Activated T-helper 17 cell treated with anti-CD3 and anti-CD28 coated beads, Interleukin-2, amount 50 U/mL, for 72 hours (primary cell): ENCODE measurements at regions not wholly inside any gene's neighbourhood (a gene's known extent, or its start where the extent isn't known, plus 50 kb on each side); places are given as distances from the start of the nearest gene placed in this dataset.
"Not testable (repeated sequence)": the region's sequence is repeated elsewhere in the genome, so short reads cannot be mapped to it uniquely, and the experiment has no call there.

ENCODE experiments used
- ATAC-seq: fragments of 150-1000 bp; cut with Tn5 transposase; replicated peaks from 2 replicates; pipeline ENCODE4 v1.10.0; 2021; ENCODE audit warnings: mild to moderate bottlenecking, moderate library complexity
- H3K27ac Mint-ChIP-seq: one replicate; pipeline ENCODE4 v1.8.0; 2022; ENCODE audit warnings: mixed read lengths
- H3K27me3 Mint-ChIP-seq: one replicate; pipeline ENCODE4 v1.8.0; 2022; ENCODE audit warnings: mixed read lengths
- H3K36me3 Mint-ChIP-seq: one replicate; pipeline ENCODE4 v1.8.0; 2022; ENCODE audit warnings: low read depth, mild to moderate bottlenecking, mixed read lengths
- H3K4me1 Mint-ChIP-seq: one replicate; pipeline ENCODE4 v1.8.0; 2022; ENCODE audit warnings: mixed read lengths
- H3K4me3 Mint-ChIP-seq: one replicate; pipeline ENCODE4 v1.8.0; 2022; ENCODE audit warnings: mild to moderate bottlenecking, mixed read lengths
- H3K9me3 Mint-ChIP-seq: one replicate; pipeline ENCODE4 v1.8.0; 2022; ENCODE audit warnings: mixed read lengths

DNA sequence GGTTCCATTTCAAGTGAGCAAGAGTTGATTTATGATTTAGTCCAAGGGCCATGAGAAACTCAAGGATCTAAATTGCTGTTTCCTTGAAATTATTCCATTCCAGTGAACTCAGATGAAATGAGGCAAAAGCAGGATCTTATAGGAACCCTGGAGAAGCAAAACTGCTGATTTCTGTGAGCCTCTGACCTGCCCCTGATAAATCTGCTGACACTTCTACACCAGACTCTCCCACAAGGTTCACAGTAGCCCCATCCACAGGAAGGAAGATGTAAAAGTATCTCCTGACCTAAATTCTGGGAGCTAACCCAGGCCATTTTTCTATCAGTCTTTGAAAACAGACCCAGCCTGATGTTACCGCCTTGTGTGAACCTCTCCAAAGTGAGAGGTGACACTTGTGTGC lies 987.6 kb upstream of the AUTS2 start:
- Mint-ChIP-seq H3K27ac (no peak overlapping the region), H3K4me1 (no peaks in the 10 kb centered on the region), H3K36me3 (no peaks in the 10 kb centered on the region), H3K4me3 (no peak overlapping the region), H3K9me3 (peaks cover 45% of the 10 kb centered on the region), H3K27me3 (no peaks in the 10 kb centered on the region)
- ATAC-seq, result no peak

DNA sequence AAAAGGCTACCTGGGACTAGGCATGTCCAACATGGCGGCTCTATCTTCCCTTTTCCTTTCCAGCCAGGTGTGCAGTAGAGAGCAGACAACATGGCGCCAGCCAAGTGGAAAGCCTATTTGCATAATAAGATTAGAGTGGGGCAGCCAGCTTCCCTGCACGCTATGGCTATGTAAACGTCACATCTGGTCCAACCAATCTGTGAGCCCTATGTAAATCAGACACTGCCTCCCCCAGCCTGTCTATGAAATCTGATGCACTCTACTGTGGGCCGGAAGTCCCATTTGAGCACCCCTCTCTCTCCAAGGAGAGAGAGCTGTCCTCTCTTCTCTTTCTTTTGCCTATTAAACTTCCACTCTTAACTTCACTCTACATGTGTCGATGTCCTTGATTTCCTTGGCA lies 984.9 kb upstream of the AUTS2 start:
- H3K36me3 Mint-ChIP-seq, result no peaks in the 10 kb centered on the region
- ATAC-seq, result no peak
- no peaks in the 10 kb centered on the region for H3K27me3 Mint-ChIP-seq

DNA sequence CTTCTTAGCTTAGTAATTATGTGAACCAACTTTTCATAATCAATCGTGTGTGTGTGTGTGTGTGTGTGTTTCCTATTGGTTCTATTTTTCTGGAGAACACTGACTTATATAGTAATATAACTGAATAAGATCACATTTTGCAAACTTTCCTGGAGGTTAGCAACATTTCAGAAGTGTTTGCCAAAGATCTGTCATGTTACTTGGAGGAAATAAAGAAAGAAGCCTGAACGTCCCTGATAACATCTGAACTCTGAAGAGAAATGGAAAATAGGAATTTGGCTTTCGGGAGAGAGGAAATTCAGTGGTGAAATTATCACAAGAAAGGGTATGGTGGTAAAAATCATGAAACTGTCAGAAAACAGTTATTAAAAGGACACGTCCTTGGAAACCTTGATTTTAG lies 984.4 kb upstream of the AUTS2 start:
- Mint-ChIP-seq H3K9me3 (peaks cover 41% of the 10 kb centered on the region), H3K4me3 (no peak overlapping the region), H3K4me1 (no peaks in the 10 kb centered on the region), H3K27me3 (no peaks in the 10 kb centered on the region), H3K36me3 (no peaks in the 10 kb centered on the region), H3K27ac (no peak overlapping the region)
- no peak for ATAC-seq

More for the DNA sequence above, 984.9 kb upstream of the AUTS2 start:
- H3K27ac Mint-ChIP-seq, result no peak overlapping the region
- H3K9me3 Mint-ChIP-seq, result peaks cover 41% of the 10 kb centered on the region
- no peaks in the 10 kb centered on the region for H3K4me1 Mint-ChIP-seq
- no peak overlapping the region for H3K4me3 Mint-ChIP-seq

DNA sequence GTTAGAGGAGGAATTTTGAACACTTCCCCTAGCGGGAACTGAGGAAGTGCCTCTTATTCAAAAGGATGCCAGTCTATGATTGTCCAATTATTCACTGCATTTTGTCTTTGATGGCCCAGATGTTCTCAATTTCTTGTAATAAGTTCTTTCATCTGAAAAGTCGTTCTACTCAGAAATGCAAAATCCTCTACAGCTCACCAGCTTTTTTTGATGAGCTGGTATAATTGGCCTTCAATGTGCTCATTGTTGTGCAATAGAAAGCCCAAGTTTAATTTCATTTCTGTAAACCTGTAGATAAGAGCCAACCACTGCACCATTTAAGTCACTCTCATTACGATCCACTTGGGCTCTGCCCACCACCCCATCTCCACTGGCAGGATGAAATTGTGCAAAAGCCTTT lies 978.7 kb upstream of the AUTS2 start:
- no peak overlapping the region for H3K27ac Mint-ChIP-seq
- peaks cover 26% of the 10 kb centered on the region for H3K9me3 Mint-ChIP-seq
- ATAC-seq, result no peak
- H3K27me3 Mint-ChIP-seq, result no peaks in the 10 kb centered on the region
- no peaks in the 10 kb centered on the region for H3K36me3 Mint-ChIP-seq
- no peak overlapping the region for H3K4me3 Mint-ChIP-seq
- H3K4me1 Mint-ChIP-seq, result no peaks in the 10 kb centered on the region

DNA sequence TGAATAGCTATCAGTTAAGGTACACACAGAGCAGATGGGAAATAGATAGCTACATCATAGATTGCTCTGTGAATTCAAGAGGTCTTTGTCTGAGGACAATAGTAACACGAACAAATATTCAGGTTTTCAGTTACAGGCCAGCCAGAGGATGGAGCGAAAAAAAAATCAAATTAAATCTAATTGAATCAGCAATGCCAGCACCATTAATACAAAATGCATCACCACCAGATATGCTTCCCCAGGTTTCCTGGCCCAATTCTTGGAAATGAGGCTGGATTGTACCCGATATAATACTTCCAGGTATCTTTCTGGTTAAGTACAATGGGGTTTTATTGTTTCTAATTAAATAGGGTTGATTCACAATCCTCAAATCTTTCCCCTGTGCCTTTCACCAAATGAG lies 975.8 kb upstream of the AUTS2 start:
- no peaks in the 10 kb centered on the region for H3K36me3 Mint-ChIP-seq
- H3K27ac Mint-ChIP-seq, result no peak overlapping the region
- peaks cover 13% of the 10 kb centered on the region for H3K9me3 Mint-ChIP-seq
- no peak for ATAC-seq
- no peaks in the 10 kb centered on the region for H3K4me1 Mint-ChIP-seq
- no peak overlapping the region for H3K4me3 Mint-ChIP-seq
- no peaks in the 10 kb centered on the region for H3K27me3 Mint-ChIP-seq

DNA sequence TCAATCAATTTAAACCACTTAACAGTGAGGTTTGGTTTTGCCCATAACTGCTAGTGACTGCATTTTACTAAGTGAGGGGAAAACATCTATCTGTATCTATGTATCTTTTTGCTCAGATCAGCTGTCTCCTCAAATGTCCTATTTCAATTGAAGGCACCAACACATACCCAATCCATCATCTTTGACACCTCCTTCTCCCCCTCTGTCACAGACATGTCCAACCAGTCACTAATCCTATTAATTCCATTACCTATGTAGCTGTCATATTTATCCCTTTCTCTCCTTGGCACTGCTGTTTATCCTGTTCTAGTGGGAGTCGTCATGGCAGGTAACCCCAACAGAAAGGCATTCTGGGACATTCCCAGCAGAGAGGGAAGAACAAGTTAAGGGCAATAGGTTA lies 975.2 kb upstream of the AUTS2 start:
- no peak overlapping the region for H3K27ac Mint-ChIP-seq
- H3K36me3 Mint-ChIP-seq, result no peaks in the 10 kb centered on the region
- H3K27me3 Mint-ChIP-seq, result no peaks in the 10 kb centered on the region
- H3K9me3 Mint-ChIP-seq, result peaks cover 13% of the 10 kb centered on the region
- H3K4me3 Mint-ChIP-seq, result no peak overlapping the region
- no peaks in the 10 kb centered on the region for H3K4me1 Mint-ChIP-seq
- no peak for ATAC-seq

DNA sequence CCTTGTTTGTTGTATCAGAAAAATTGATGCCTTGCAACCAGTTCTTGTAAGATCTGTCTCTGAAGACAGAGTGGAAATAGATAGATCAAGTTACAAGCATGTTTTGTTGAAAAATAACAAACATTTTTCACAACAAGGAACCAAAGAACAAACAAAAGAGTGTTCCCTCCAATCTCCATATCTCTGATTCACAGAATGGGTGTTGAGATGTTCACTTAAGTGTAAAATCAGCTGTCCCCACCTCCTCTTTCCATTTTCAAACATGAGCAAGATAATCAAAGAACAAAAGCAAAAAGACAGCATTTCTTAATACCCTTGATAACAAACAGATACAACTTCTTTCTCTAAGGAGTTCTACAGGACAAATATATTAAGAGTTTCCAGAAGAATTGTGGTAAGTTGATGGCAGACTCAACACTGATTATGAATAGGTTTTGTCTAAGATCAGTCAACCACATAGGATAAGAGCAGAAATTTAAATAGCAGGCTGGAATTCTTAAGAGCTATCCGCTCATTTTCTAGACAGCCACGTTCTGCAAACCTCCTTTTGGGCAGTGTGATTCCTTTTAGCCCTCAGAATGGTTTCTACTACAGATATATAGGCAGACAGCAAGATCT lies 970.9 kb upstream of the AUTS2 start:
- Mint-ChIP-seq H3K9me3 (peaks cover 25% of the 10 kb centered on the region), H3K4me1 (no peaks in the 10 kb centered on the region), H3K27me3 (no peaks in the 10 kb centered on the region), H3K36me3 (no peaks in the 10 kb centered on the region), H3K27ac (no peak overlapping the region), H3K4me3 (no peak overlapping the region)
- no peak for ATAC-seq

DNA sequence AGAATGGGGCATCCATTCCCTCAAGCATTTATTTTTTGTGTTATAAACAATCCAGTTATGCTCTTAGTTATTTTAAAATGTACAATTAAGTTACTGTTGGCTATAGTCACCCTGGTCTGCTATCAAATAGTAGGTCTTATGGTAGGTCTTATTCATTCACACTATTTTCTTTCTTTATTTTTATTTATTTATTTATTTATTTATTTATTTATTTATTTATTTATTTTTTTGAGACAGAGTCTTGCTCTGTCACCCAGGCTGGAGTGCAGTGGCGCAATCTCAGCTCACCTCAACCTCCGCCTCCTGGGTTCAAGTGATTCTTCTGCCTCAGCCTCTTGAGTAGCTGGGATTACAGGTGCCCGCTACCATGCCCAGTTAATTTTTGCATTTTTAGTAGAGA lies 967.4 kb upstream of the AUTS2 start:
- not testable (repeated sequence) for ATAC-seq, H3K27ac Mint-ChIP-seq, H3K4me3 Mint-ChIP-seq, H3K4me1 Mint-ChIP-seq, H3K27me3 Mint-ChIP-seq, H3K36me3 Mint-ChIP-seq
- H3K9me3 Mint-ChIP-seq, result peaks cover 24% of the 10 kb centered on the region

DNA sequence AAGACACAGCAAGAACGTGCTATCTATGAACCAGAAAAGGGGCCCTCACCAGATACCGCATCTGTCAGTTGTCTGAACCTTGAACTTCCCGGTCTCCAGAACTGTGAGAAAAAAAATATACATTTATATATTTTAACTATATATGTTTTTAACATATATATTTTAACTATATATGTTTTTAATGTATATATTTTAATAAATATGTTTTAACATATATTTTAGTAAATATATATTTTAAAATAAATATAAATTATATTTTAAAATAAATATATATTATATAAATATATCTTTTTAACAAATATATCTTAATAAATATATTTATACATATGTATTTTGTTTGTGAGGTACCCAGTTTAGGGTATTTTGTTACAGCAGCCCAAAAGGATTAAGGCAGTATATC lies 958.2 kb upstream of the AUTS2 start:
- H3K36me3 Mint-ChIP-seq, result no peaks in the 10 kb centered on the region
- H3K4me1 Mint-ChIP-seq, result no peaks in the 10 kb centered on the region

DNA sequence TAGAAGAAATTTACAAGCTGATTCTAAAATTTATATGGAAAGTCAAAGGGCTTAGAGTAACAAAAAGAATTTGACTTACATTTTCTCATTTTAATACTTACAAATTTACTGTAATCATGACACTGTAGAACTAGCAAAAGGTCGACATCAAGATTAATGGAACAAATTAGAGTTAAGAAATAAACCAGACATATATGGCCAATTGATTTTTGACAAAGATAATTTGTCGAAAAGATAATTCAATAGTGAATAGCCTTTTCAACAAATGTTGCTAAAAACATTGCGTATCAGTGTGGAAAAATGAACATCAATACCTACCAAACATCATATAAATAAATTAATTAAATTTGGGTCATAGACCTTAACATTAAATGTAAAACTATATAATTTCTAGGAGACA lies 955.5 kb upstream of the AUTS2 start:
- peaks cover 10% of the 10 kb centered on the region for H3K9me3 Mint-ChIP-seq
- no peak overlapping the region for H3K27ac Mint-ChIP-seq
- H3K36me3 Mint-ChIP-seq, result no peaks in the 10 kb centered on the region
- no peak overlapping the region for H3K4me3 Mint-ChIP-seq
- H3K27me3 Mint-ChIP-seq, result no peaks in the 10 kb centered on the region
- H3K4me1 Mint-ChIP-seq, result no peaks in the 10 kb centered on the region
- no peak for ATAC-seq

More for the DNA sequence above, 958.2 kb upstream of the AUTS2 start:
- Mint-ChIP-seq H3K4me3 (no peak overlapping the region), H3K27ac (no peak overlapping the region), H3K9me3 (peaks cover 10% of the 10 kb centered on the region), H3K27me3 (no peaks in the 10 kb centered on the region)
- no peak for ATAC-seq

DNA sequence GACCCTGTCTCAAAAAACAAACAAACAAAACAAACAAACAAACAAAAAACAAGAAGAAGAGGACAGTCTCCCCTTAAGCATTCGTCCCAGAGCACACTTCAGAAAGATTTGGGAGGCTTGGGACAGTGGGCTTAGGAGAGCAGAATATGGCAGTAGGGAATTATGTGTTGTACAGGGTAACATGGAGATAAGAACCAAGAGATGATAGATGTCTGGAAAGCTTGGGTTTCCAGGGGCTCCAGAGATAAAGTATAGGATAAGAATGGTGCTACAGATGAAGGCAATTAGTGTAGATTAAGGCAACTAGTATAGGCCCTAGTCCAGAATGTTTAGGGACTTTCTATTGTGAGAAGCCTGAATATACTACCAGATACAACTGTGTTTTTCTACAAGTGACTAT lies 934.9 kb upstream of the AUTS2 start:
- no peak overlapping the region for H3K4me3 Mint-ChIP-seq
- H3K4me1 Mint-ChIP-seq, result no peaks in the 10 kb centered on the region
- H3K9me3 Mint-ChIP-seq, result peaks cover 4% of the 10 kb centered on the region
- ATAC-seq, result no peak
- H3K27ac Mint-ChIP-seq, result no peak overlapping the region
- no peaks in the 10 kb centered on the region for H3K36me3 Mint-ChIP-seq
- H3K27me3 Mint-ChIP-seq, result no peaks in the 10 kb centered on the region

DNA sequence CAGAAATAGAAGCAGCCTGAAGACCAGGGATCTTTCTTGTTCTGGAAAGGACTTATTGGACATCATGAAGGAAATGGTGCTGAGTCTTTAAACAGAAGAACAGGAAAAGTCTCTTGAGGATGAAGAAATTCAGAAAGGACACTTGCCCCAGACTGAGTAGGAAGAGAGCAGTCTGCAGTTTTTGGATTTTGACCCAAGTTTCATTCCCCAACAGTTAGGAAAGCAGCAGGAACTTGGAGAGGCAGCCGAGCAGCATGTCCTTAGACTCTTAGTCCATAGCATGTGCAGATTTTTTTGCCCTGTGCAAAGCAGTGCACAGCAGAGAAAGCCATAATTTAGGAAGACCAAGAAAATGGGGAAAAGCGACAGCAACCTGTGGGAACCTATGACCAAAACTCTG lies 927.2 kb upstream of the AUTS2 start:
- Mint-ChIP-seq H3K4me1 (no peaks in the 10 kb centered on the region), H3K9me3 (peaks cover 15% of the 10 kb centered on the region), H3K4me3 (no peak overlapping the region), H3K36me3 (no peaks in the 10 kb centered on the region), H3K27me3 (no peaks in the 10 kb centered on the region), H3K27ac (no peak overlapping the region)
- no peak for ATAC-seq

DNA sequence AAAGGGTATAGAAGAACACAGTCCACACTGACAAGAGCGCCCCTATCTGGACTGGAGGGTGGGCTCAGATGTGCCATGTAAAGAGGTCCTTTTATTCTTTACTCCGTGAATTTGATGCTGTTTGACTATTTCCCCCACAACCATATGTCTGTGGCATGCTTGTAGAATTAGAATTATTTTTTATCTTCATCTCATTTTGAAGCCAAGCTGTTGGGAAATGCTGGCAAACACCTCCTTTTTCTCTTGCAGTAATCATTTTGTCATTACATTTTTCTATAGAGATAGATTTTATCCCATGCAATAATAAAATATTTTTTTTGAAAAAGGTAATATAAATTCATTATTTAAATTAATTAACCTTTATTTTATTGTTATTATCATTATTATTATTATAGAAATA lies 926.6 kb upstream of the AUTS2 start:
- Mint-ChIP-seq H3K9me3 (peaks cover 16% of the 10 kb centered on the region), H3K27me3 (no peaks in the 10 kb centered on the region), H3K27ac (no peak overlapping the region), H3K36me3 (no peaks in the 10 kb centered on the region), H3K4me3 (no peak overlapping the region), H3K4me1 (no peaks in the 10 kb centered on the region)
- ATAC-seq, result no peak

DNA sequence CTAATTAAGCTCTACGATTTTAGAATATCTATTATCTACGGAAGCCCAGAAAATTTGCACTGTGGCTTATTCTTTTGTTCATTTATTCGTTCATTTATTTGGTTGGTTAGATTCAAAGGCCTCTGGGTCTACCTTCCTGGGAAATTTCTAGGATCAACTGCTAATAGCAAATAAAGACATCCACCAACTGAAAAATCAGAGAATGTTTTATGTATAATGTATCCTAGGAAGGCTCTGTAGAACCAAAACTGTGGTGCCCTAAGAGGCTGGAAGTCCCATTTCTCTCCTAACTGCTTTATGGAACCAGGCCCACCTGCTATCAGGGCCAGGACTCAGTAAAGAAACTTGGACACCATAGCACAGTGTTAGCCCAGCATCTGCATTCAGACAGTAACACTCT lies 923.4 kb upstream of the AUTS2 start:
- no peak for ATAC-seq
- H3K9me3 Mint-ChIP-seq, result peaks cover 23% of the 10 kb centered on the region
- H3K36me3 Mint-ChIP-seq, result no peaks in the 10 kb centered on the region
- H3K4me3 Mint-ChIP-seq, result no peak overlapping the region
- H3K27me3 Mint-ChIP-seq, result no peaks in the 10 kb centered on the region
- no peak overlapping the region for H3K27ac Mint-ChIP-seq
- H3K4me1 Mint-ChIP-seq, result no peaks in the 10 kb centered on the region

DNA sequence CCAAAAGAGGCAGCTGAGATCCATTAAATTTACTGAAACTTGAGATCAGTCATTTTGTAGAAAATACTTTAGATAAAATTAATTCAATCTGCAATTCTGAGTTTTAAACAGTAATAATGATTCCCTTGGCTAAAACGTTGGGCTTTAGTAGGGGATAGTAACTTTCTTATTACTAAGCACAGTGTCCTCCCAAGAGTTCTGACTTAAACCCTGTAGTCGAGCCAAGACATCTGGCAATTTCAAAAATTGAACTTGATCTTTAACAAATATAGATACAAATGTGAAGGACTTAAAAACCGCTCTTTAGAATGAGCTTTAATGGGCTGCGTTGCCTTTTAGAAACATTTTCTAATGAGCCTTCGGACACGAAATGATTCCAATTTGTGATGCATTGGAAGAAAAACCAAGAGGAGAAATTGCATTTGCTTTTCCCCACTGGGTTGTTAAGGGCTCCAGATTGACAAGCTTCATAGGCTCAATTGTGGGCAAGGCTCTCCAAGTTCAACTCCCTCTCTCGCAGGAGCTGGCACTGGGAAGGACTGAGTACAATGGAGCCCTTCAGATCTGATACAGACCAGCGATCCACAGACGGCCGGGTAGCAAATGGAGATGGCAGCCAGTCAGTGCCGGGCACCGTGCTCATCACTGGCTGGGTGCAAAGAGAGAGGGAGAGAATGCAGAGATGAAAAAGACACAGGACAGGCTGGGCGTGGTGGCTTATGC lies 921.3 kb upstream of the AUTS2 start:
- Mint-ChIP-seq H3K4me1 (no peaks in the 10 kb centered on the region), H3K9me3 (peaks cover 20% of the 10 kb centered on the region), H3K36me3 (no peaks in the 10 kb centered on the region), H3K27me3 (no peaks in the 10 kb centered on the region), H3K27ac (no peak overlapping the region), H3K4me3 (no peak overlapping the region)
- ATAC-seq, result no peak
